Kidney capillary endothelial cell (primary cell): ENCODE measurements at regions not wholly inside any gene's neighbourhood (a gene's known extent, or its start where the extent isn't known, plus 50 kb on each side); places are given as distances from the start of the nearest gene placed in this dataset.

Source experiments
- DNase-seq: peaks from one replicate; pipeline ENCODE4 v3.0.0-alpha.2; 2018; ENCODE audit warnings: low spot score

DNA sequence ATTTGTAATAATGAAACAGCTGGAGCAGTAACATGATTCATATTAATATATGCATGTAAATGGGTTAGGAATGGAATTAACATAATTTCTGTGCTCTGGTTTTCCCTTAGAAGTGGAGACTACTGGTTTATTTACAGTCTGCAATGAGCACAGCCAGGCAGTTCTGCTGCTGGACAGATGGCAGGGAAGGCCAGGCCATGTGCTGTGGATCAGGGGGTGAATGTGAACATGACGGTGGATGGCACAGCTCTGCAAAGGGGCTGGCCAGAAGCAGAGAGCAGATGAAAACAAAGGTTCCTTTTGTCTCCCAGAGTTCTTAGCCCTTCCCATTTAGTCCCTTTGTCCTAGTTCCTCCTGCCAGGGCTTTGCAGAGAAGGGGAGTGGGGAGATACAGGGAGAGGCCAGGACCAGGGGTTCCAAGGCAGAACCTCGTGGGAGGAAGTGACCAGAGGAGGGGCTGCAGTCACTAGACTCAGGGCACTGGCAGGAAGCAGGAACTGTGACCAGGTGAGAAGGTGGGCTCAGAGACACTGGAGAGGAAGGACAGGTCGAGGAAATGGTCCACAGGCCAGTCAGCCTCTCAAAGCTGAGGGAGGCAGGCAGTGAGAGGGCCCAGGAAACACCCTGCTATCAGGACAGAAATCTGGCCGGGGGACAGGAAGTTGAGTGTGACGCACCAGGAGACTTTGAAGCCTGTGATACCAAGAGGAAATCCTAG, 112.9 kb upstream of the ATP8B1 start:
- DNase-seq: peak; percentile 66

DNA sequence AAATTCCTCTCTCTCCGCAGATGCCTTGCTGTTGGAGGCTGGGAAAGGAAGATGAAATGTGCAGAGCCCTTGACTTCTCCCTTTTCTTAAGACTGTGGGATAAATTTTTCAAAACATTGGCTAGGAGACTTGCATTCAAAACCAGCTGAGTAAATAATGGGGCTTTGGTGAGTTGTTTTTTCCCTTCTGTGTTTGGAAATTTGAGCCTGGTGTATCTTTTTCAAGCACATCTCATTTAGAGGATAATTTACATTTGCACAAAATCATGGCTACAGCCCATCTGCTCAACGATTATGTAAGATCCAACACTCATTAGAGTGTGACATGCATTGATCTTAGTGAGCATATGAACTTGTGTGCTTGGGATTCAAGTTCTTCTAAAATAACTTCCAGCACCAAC, 112.1 kb upstream of the ATP8B1 start:
- DNase-seq: no peak

DNA sequence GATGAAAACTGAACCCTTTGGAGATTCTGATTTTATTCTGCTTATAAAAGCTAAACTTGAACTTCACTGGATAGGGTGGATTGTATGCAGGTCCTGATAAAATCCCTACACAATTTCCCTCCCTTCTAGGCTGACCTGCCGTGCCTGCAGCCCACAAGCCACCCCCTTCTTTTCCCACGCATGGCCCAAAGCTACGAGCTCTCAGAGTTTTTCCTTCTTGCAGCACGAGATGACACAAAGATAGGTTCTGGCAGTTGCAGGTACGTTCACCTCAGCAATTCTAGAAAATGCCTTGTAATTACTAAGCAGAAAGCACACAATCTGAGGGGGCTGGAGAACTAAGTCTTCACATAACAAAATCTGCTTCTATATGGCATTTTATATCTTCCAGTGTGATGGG, 110.6 kb upstream of the ATP8B1 start:
- DNase-seq: no peak

GRCh38 chr18:57910817-57911216, 107.7 kb upstream of the ATP8B1 start:
- no peak for DNase-seq

GRCh38 chr18:57910134-57910533, 107.0 kb upstream of the ATP8B1 start:
- DNase-seq: no peak

DNA sequence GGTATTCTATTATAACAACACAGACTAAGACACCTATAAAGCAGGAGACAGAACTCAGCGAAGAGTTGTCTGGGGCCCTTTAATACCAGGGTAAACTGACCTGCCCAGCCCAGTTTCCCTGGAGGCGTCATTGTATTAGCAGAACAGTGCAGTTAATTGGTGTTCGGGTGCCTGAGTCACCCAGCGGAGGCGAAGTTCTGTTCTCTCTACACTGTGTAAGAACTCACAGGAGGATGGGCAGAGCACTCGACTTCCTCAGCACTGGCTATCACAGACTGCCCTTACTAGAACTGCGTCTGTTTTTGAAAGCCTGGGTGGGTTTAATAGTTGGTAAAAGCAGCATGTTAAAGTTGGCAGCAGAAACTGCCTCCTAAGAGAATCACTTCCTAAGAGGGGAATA, 106.5 kb upstream of the ATP8B1 start:
- no peak for DNase-seq

GRCh38 chr18:57908092-57908491, 105.0 kb upstream of the ATP8B1 start:
- DNase-seq: no peak

DNA sequence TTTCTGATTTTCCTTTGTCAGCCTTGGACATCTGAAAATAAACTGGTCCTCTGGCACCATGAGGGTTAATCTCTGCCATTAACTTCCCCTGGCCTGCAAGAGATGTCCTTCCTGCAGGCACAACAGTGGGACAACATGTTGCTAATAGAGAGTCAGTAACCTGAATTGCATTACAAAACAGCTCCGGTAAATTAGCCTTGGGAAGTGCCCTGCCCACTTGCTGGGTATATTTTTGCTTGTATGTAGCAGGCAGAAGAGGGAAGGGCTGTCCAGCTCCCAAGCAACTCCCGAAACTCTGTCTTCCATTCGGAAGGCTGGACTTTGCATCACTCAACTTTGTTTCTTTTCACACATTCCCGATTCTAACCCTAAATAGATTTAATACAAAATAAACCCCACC, 104.4 kb upstream of the ATP8B1 start:
- no peak for DNase-seq

- DNase-seq: no peak
These were observed 103.7 kb upstream of the ATP8B1 start for GRCh38 chr18:57906852-57907251.

GRCh38 chr18:57904535-57904934, 101.4 kb upstream of the ATP8B1 start:
- DNase-seq: no peak

DNA sequence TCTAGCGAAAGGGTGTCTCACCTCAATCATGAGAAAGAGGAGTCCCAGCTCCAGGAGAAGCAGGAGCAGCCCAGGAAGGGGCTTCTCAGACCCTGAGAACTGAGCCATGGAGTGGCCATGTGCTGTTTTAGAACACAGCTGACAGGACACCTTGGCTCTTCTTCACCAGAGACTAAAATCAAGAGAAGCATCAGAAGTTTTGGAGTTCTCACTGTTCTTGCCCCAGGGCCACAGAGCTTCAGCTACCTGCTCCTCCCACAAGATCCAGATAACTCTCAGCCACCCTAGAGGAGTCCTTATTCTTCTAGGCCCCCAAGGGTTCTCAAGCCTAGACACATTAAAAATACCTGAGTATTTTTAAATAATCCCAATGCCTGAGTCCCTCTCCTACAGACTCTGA, 99.6 kb upstream of the ATP8B1 start:
- DNase-seq: no peak

DNA sequence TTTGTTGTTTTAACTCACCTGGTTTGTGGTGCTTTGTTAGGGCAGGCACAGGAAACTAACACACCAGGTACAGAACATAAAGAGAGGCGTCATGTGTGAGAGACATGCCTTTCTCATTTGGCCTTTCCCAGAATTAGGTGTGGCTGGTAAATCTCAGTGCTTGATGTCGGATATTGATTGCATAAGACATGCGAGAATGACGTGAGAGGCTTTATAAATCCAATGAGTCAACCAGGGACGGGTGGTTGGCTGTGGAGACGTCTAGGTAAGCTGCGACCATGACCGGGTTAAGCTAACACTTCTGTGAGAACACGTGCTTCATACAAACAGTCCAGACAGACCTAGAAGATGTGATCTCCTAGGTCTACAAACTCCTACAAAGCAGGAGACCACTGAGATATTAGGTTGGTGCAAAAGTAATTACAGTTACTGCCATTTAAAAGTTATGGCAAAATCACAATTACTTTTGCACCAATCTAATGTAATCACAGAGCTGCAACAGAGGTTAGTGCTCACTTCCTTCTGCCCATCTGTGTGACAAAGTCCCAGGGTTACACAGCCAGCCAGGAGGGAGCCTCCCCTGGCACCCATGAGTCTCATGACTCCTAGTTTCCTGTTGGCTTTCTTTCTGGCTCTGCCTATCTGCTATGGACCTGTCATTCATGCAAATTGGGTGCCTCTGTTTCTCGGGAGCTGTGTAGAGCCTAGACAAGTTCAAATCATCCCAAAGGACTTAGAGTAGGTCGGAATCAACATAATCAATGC, 98.9 kb upstream of the ATP8B1 start:
- DNase-seq: peak; percentile 33

- no peak for DNase-seq
These were observed 97.9 kb upstream of the ATP8B1 start for GRCh38 chr18:57900906-57901435.

- no peak for DNase-seq
These were observed 95.5 kb upstream of the ATP8B1 start for GRCh38 chr18:57898506-57899124.

DNA sequence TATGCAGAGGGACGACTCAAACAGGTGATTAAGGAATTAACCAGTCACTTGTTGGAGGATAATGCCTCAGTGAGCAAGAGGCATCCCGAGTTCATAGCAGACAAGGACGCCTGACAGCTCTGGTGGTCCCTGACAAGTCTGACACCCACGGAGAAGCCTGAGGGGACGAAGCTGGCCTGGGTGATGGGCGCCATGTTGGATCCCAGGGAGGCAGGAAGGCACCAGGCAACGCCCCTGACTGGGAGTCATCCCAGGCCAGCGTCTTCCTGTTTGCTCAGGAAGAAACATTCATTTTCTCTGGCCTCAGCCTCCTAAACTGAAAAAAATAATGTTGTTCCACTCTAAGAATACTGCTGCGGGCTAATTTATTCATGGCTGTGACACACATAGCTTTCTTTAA, 92.1 kb upstream of the ATP8B1 start:
- no peak for DNase-seq

DNA sequence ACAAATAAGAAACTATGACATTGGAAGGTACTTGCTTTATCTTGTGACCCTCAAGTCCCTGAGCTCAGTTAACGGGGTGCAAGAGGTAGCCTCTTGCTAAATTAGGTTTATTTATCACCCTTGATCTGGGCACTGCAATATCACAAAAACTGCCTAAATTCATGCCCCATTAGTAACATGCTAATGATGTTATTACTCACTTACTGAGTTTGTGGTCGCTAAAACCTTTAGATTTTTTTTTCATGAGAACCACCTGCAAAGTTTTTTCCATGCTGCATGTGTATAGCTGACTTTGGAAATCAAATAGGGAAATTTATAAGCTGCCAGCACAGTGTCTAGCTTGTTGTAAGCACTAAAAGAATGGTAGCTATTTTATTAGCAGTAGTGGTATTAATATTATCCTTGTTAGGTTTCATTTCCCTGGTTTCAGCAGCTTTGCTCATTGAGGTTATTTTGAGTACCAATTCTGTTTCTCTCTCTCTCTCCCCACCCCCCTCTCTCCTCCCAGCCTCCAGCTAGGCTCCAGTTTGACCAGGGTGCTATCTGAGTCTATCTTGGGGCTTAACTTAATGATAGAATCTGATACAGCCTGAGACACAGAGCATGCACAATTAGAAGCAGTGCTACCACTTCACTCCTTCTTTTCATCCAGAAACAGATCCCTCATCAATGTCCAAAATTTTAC, 88.7 kb upstream of the ATP8B1 start:
- no peak for DNase-seq

GRCh38 chr18:57890266-57890665, 87.2 kb upstream of the ATP8B1 start:
- DNase-seq: no peak

DNA sequence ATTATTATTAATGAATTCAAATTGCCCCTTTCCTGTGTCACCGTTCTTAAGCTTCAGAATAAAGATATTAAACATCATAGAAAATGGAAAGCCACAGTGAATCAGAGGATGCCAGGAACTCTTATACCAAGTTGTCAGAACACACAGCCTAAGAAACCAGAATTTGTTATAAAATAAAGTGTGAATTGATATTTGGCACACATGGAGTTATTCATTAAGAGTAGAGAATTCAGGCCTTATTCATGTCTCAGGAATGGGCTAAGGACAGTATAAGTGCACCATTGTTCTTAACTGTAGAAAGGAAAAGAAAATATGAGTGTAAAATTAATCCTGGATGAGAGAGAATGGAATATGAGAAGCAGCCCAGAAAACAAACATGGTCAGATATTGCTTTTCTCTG, 86.7 kb upstream of the ATP8B1 start:
- no peak for DNase-seq

- no peak for DNase-seq
These were observed 84.6 kb upstream of the ATP8B1 start for GRCh38 chr18:57887543-57888383.

- DNase-seq: no peak
These were observed 82.8 kb upstream of the ATP8B1 start for GRCh38 chr18:57885931-57886330.

- no peak for DNase-seq
These were observed 79.3 kb upstream of the ATP8B1 start for GRCh38 chr18:57882465-57882864.
